Stimulated activated naive CD4-positive, alpha-beta T cell treated with Interleukin-2 at 50 U/mL for 16 hours (primary cell): ENCODE measurements at regions not wholly inside any gene's neighbourhood (a gene's known extent, or its start where the extent isn't known, plus 50 kb on each side); places are given as distances from the start of the nearest gene placed in this dataset.

Source experiments
- DNase-seq: peaks from one replicate; lab custom pipeline; 2025; lab: John Stamatoyannopoulos, UW

- no peak for DNase-seq
Observed at GRCh38 chr10:62550173-62550572, 176.0 kb downstream of the ZNF365 start.

- DNase-seq = no peak
Observed at GRCh38 chr10:62554632-62555199, 180.5 kb downstream of the ZNF365 start.

GRCh38 chr10:62559481-62560200, 185.5 kb downstream of the ZNF365 start:
- DNase-seq = no peak

- no peak for DNase-seq
Observed at GRCh38 chr10:62560201-62560819, 186.1 kb downstream of the ZNF365 start.

GRCh38 chr10:62561151-62561550, 187.0 kb downstream of the ZNF365 start:
- no peak for DNase-seq

GRCh38 chr10:62562101-62562500, 187.9 kb downstream of the ZNF365 start:
- no peak for DNase-seq

- DNase-seq = no peak
Observed at GRCh38 chr10:62562795-62563194, 188.6 kb downstream of the ZNF365 start.

GRCh38 chr10:62573929-62574328, 199.8 kb downstream of the ZNF365 start:
- DNase-seq = no peak

GRCh38 chr10:62577076-62577475, 202.9 kb downstream of the ZNF365 start:
- DNase-seq = no peak

- DNase-seq = no peak
Observed at GRCh38 chr10:62577666-62578291, 203.6 kb downstream of the ZNF365 start.

- no peak for DNase-seq
Observed at GRCh38 chr10:62578301-62578700, 204.1 kb downstream of the ZNF365 start.

- DNase-seq = no peak
Observed at GRCh38 chr10:62578916-62579315, 204.7 kb downstream of the ZNF365 start.

GRCh38 chr10:62580396-62580795, 206.2 kb downstream of the ZNF365 start:
- DNase-seq = no peak

- DNase-seq = no peak
Observed at GRCh38 chr10:62581351-62581750, 207.2 kb downstream of the ZNF365 start.

GRCh38 chr10:62582101-62582705, 208.0 kb downstream of the ZNF365 start:
- DNase-seq = no peak

GRCh38 chr10:62582804-62583208, 208.6 kb downstream of the ZNF365 start:
- no peak for DNase-seq

- no peak for DNase-seq
Observed at GRCh38 chr10:62583876-62584615, 209.9 kb downstream of the ZNF365 start.

- no peak for DNase-seq
Observed at GRCh38 chr10:62584731-62585130, 210.6 kb downstream of the ZNF365 start.

GRCh38 chr10:62585211-62585775, 211.1 kb downstream of the ZNF365 start:
- DNase-seq = no peak

GRCh38 chr10:62587011-62587410, 212.8 kb downstream of the ZNF365 start:
- no peak for DNase-seq

GRCh38 chr10:62588116-62588515, 213.9 kb downstream of the ZNF365 start:
- no peak for DNase-seq

GRCh38 chr10:62589689-62590088, 214.8 kb upstream of the ADO start:
- DNase-seq = no peak
